WTC11 (cell line): ENCODE measurements at regions not wholly inside any gene's neighbourhood (a gene's known extent, or its start where the extent isn't known, plus 50 kb on each side); places are given as distances from the start of the nearest gene placed in this dataset.

Experiments used
- ATAC-seq: fragments of 200-7000 bp; cut with Tn5 transposase; 2 replicates; pipeline ENCODE4 v1.10.0; 2021; ENCODE audit warnings: mild to moderate bottlenecking, moderate library complexity
- CTCF ChIA-PET: fragments of 300-600 bp; sonication (Branson Sonifier 250); formaldehyde crosslinking; loops from one replicate; lab custom pipeline; 2021; ENCODE audit warnings: antibody characterized with exemption; lab: Charles Lee
- POLR2A ChIA-PET: fragments of 350-600 bp; sonication (Branson Sonifier 250); formaldehyde crosslinking; loops from one replicate; lab custom pipeline; 2021; ENCODE audit warnings: antibody characterized with exemption; lab: Charles Lee
- DNase-seq: peaks from one replicate; pipeline ENCODE4 v3.0.0; 2021; ENCODE audit warnings: low spot score
- H3K27ac Mint-ChIP-seq: 2 replicates; pipeline ENCODE4 v1.8.0; 2021; ENCODE audit warnings: mixed read lengths
- H3K27me3 Mint-ChIP-seq: 2 replicates; pipeline ENCODE4 v1.8.0; 2021; ENCODE audit warnings: low read depth, mild to moderate bottlenecking, moderate library complexity, mixed read lengths
- H3K36me3 Mint-ChIP-seq: 2 replicates; pipeline ENCODE4 v1.8.0; 2021; ENCODE audit warnings: mixed read lengths
- H3K4me1 Mint-ChIP-seq: 2 replicates; pipeline ENCODE4 v1.8.0; 2022; ENCODE audit warnings: mixed read lengths
- H3K4me3 Mint-ChIP-seq: 2 replicates; pipeline ENCODE4 v1.8.0; 2021; ENCODE audit warnings: mild to moderate bottlenecking, moderate library complexity, mixed read lengths
- H3K9me3 Mint-ChIP-seq: 2 replicates; pipeline ENCODE4 v1.8.0; 2021; ENCODE audit warnings: mixed read lengths
- E2F5 ChIP-seq: sonication (generic); formaldehyde crosslinking; IDR thresholded peaks from 2 replicates; pipeline ENCODE4 v1.8.1; 2022; ENCODE audit warnings: mild to moderate bottlenecking, moderate library complexity, missing genetic modification reagents
- EMX1 ChIP-seq: fragments of 250-450 bp; sonication (Bioruptor Pico); IDR thresholded peaks from 2 replicates; pipeline ENCODE4 v1.8.0; 2021; ENCODE audit warnings: mild to moderate bottlenecking
- FOXP1 ChIP-seq: sonication (generic); formaldehyde crosslinking; IDR thresholded peaks from 2 replicates; pipeline ENCODE4 v1.8.0; 2022; ENCODE audit warnings: missing genetic modification reagents, mild to moderate bottlenecking, moderate library complexity, borderline replicate concordance
- GABPB1 ChIP-seq: sonication (generic); formaldehyde crosslinking; IDR thresholded peaks from 2 replicates; pipeline ENCODE4 v1.8.1; 2023; ENCODE audit warnings: mild to moderate bottlenecking, missing genetic modification reagents
- GTF2I ChIP-seq: fragments of 250-450 bp; sonication (Bioruptor Pico); conservative IDR thresholded peaks from 2 replicates; pipeline ENCODE4 v1.4.0; 2021; ENCODE audit warnings: mild to moderate bottlenecking
- IRF2 ChIP-seq: sonication (generic); formaldehyde crosslinking; IDR thresholded peaks from 2 replicates; pipeline ENCODE4 v1.8.0; 2022; ENCODE audit warnings: low read depth, missing genetic modification reagents, borderline replicate concordance
- NFATC4 ChIP-seq: fragments of 250-450 bp; sonication (Bioruptor Pico); IDR thresholded peaks from 2 replicates; pipeline ENCODE4 v1.9.0; 2021; ENCODE audit warnings: mild to moderate bottlenecking
- NFE2L1 ChIP-seq: sonication (generic); formaldehyde crosslinking; IDR thresholded peaks from 2 replicates; pipeline ENCODE4 v1.8.1; 2023; ENCODE audit warnings: missing genetic modification reagents
- PRRX2 ChIP-seq: fragments of 250-450 bp; sonication (Bioruptor Pico); IDR thresholded peaks from 2 replicates; pipeline ENCODE4 v1.8.0; 2021; ENCODE audit warnings: mild to moderate bottlenecking
- RORB ChIP-seq: fragments of 250-450 bp; sonication (Bioruptor Pico); IDR thresholded peaks from 2 replicates; pipeline ENCODE4 v1.9.0; 2021; ENCODE audit warnings: mild to moderate bottlenecking
- SOX15 ChIP-seq: fragments of 250-450 bp; sonication (Bioruptor Pico); IDR thresholded peaks from 2 replicates; pipeline ENCODE4 v1.9.0; 2021; ENCODE audit warnings: mild to moderate bottlenecking
- TEAD1 ChIP-seq: sonication (generic); formaldehyde crosslinking; IDR thresholded peaks from 2 replicates; pipeline ENCODE4 v1.8.0; 2022; ENCODE audit warnings: mild to moderate bottlenecking, missing genetic modification reagents
- TEAD4 ChIP-seq: sonication (generic); formaldehyde crosslinking; IDR thresholded peaks from 2 replicates; pipeline ENCODE4 v1.8.0; 2022; ENCODE audit warnings: mild to moderate bottlenecking, missing genetic modification reagents
- ZNF121 ChIP-seq: sonication (generic); formaldehyde crosslinking; IDR thresholded peaks from 2 replicates; pipeline ENCODE4 v1.8.0; 2023; ENCODE audit warnings: missing genetic modification reagents
- ZNF263 ChIP-seq: sonication (generic); formaldehyde crosslinking; IDR thresholded peaks from 2 replicates; pipeline ENCODE4 v1.8.1; 2022; ENCODE audit warnings: low read depth, mild to moderate bottlenecking, moderate library complexity, missing genetic modification reagents
- ZNF416 ChIP-seq: fragments of 250-450 bp; sonication (Bioruptor Pico); IDR thresholded peaks from 2 replicates; pipeline ENCODE4 v1.9.0; 2021; ENCODE audit warnings: mild to moderate bottlenecking, inconsistent platforms
- ZNF423 ChIP-seq: fragments of 250-450 bp; sonication (Bioruptor Pico); IDR thresholded peaks from 2 replicates; pipeline ENCODE4 v2.1.2; 2022; ENCODE audit warnings: mild to moderate bottlenecking, moderate library complexity
- ZNF425 ChIP-seq: fragments of 250-450 bp; sonication (Bioruptor Pico); conservative IDR thresholded peaks from 2 replicates; pipeline ENCODE4 v1.9.0; 2021; ENCODE audit warnings: mild to moderate bottlenecking
- TF ChIP-seq, protein P1 (sequence below): sonication (generic); formaldehyde crosslinking; IDR thresholded peaks from 2 replicates; pipeline ENCODE4 v1.8.1; 2023; ENCODE audit warnings: mild to moderate bottlenecking, missing genetic modification reagents, borderline replicate concordance
- TF ChIP-seq, protein P2 (sequence below): fragments of 250-450 bp; sonication (Bioruptor Pico); IDR thresholded peaks from 2 replicates; pipeline ENCODE4 v2.1.2; 2022; ENCODE audit warnings: mild to moderate bottlenecking, moderate library complexity
- TF ChIP-seq, protein P3 (sequence below): sonication (generic); formaldehyde crosslinking; IDR thresholded peaks from 2 replicates; pipeline ENCODE4 v1.8.1; 2023; ENCODE audit warnings: mild to moderate bottlenecking, missing genetic modification reagents
- TF ChIP-seq, protein P4 (sequence below): sonication (generic); formaldehyde crosslinking; conservative IDR thresholded peaks from 2 replicates; pipeline ENCODE4 v1.8.1; 2022; ENCODE audit warnings: mild to moderate bottlenecking, missing genetic modification reagents

- TF ChIP-seq, protein P1, sequence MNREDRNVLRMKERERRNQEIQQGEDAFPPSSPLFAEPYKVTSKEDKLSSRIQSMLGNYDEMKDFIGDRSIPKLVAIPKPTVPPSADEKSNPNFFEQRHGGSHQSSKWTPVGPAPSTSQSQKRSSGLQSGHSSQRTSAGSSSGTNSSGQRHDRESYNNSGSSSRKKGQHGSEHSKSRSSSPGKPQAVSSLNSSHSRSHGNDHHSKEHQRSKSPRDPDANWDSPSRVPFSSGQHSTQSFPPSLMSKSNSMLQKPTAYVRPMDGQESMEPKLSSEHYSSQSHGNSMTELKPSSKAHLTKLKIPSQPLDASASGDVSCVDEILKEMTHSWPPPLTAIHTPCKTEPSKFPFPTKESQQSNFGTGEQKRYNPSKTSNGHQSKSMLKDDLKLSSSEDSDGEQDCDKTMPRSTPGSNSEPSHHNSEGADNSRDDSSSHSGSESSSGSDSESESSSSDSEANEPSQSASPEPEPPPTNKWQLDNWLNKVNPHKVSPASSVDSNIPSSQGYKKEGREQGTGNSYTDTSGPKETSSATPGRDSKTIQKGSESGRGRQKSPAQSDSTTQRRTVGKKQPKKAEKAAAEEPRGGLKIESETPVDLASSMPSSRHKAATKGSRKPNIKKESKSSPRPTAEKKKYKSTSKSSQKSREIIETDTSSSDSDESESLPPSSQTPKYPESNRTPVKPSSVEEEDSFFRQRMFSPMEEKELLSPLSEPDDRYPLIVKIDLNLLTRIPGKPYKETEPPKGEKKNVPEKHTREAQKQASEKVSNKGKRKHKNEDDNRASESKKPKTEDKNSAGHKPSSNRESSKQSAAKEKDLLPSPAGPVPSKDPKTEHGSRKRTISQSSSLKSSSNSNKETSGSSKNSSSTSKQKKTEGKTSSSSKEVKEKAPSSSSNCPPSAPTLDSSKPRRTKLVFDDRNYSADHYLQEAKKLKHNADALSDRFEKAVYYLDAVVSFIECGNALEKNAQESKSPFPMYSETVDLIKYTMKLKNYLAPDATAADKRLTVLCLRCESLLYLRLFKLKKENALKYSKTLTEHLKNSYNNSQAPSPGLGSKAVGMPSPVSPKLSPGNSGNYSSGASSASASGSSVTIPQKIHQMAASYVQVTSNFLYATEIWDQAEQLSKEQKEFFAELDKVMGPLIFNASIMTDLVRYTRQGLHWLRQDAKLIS (CRISPR knock-in tag), result no peak
- no peak for TF ChIP-seq TEAD4 (CRISPR knock-in tag)
Observed at GRCh38 chr10:104577861-104578521, 63.1 kb upstream of the SORCS3 start (continued).

GRCh38 chr10:104578671-104579070 is 62.4 kb upstream of the SORCS3 start:
- Mint-ChIP-seq H3K9me3 (peaks cover 7% of the 10 kb centered on the region), H3K36me3 (no peaks in the 10 kb centered on the region), H3K27me3 (no peaks in the 10 kb centered on the region; the same call in 1 of the 2 replicates), H3K4me1 (peaks cover 6% of the 10 kb centered on the region), H3K4me3 (no peak overlapping the region), H3K27ac (no peak overlapping the region)
- ChIA-PET POLR2A (no interaction called here), CTCF (interaction anchor here (0.6 to 4.2 kb wide), 11 partner anchors 11 to 1115 kb away, joined by 3 to 21 read pairs (median 4); partner anchors contain the start of gene CFAP58)
- ATAC-seq (no peak), DNase-seq (no peak)
- no peak for TF ChIP-seq ZNF263 (CRISPR knock-in tag)
- TF ChIP-seq, protein P2, sequence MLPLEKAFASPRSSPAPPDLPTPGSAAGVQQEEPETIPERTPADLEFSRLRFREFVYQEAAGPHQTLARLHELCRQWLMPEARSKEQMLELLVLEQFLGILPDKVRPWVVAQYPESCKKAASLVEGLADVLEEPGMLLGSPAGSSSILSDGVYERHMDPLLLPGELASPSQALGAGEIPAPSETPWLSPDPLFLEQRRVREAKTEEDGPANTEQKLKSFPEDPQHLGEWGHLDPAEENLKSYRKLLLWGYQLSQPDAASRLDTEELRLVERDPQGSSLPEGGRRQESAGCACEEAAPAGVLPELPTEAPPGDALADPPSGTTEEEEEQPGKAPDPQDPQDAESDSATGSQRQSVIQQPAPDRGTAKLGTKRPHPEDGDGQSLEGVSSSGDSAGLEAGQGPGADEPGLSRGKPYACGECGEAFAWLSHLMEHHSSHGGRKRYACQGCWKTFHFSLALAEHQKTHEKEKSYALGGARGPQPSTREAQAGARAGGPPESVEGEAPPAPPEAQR (CRISPR knock-in tag), result no peak
- TF ChIP-seq GABPB1 (CRISPR knock-in tag), result no peak
- TF ChIP-seq ZNF121 (CRISPR knock-in tag), result no peak
- no peak for TF ChIP-seq PRRX2
- no peak for TF ChIP-seq ZNF416 (CRISPR knock-in tag)
- no peak for TF ChIP-seq SOX15 (CRISPR knock-in tag)
- no peak for TF ChIP-seq TEAD1 (CRISPR knock-in tag)
- no peak for TF ChIP-seq NFE2L1 (CRISPR knock-in tag)
- TF ChIP-seq, protein P3, sequence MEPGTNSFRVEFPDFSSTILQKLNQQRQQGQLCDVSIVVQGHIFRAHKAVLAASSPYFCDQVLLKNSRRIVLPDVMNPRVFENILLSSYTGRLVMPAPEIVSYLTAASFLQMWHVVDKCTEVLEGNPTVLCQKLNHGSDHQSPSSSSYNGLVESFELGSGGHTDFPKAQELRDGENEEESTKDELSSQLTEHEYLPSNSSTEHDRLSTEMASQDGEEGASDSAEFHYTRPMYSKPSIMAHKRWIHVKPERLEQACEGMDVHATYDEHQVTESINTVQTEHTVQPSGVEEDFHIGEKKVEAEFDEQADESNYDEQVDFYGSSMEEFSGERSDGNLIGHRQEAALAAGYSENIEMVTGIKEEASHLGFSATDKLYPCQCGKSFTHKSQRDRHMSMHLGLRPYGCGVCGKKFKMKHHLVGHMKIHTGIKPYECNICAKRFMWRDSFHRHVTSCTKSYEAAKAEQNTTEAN (CRISPR knock-in tag), result no peak

DNA sequence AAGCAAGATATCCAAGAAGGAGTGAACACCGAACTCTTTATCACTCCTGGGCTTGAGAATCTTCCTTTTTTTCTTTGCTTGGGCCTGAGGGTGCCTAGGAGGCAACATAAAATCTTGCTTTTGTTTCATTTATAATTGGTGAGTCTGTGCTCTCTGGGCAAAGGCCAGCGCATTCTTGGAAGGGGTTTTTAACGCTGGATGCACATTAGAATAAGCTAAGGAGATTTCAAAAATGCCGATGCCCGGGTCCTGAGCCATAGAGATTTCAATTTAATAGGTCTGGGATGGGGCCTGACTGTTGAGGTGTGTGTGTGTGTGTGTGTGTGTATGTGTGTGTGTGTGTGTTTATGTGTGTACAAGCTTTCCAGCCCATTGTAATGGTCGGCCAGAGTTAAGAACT is 62.0 kb upstream of the SORCS3 start:
- no peak for TF ChIP-seq IRF2 (CRISPR knock-in tag)
- TF ChIP-seq FOXP1 (CRISPR knock-in tag), result no peak
- TF ChIP-seq NFATC4, result no peak
- ChIA-PET POLR2A (no interaction called here), CTCF (interaction anchor here (0.7 to 4.2 kb wide), 5 partner anchors 11 to 287 kb away, joined by 3 to 21 read pairs (median 3); partner anchors contain the start of gene CFAP58)
- Mint-ChIP-seq H3K36me3 (no peaks in the 10 kb centered on the region), H3K4me1 (peaks cover 6% of the 10 kb centered on the region), H3K27ac (no peak overlapping the region), H3K4me3 (no peak overlapping the region), H3K9me3 (peaks cover 12% of the 10 kb centered on the region), H3K27me3 (no peaks in the 10 kb centered on the region; the same call in 1 of the 2 replicates)
- ATAC-seq, result no peak
- no peak for DNase-seq

DNA sequence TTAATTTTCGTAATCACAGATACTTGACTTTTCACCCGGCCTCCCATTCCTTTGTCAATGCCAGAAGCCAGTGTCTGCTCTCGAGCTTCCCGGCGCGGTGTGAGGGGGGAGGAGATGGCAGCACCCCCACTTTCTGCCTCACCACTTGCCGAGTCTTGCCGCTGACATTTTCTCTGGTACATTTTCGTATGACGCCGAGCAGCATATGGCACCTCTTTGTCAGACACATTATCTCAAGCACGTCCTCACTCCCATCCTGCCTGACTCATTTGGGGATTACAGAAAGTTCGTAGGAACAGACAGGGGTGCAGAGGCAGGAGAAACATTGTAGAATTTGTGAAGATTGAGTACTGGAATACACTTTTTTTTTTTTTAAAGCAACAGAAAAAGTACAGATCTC is 60.8 kb upstream of the SORCS3 start:
- peaks cover 6% of the 10 kb centered on the region for H3K4me1 Mint-ChIP-seq
- TF ChIP-seq ZNF425 (CRISPR knock-in tag) (no peak), GTF2I (CRISPR knock-in tag) (no peak), ZNF423 (CRISPR knock-in tag) (no peak), E2F5 (no peak), ZNF263 (CRISPR knock-in tag) (no peak), EMX1 (CRISPR knock-in tag) (no peak), ZNF416 (CRISPR knock-in tag) (no peak), RORB (CRISPR knock-in tag) (no peak)
- TF ChIP-seq, protein P4, sequence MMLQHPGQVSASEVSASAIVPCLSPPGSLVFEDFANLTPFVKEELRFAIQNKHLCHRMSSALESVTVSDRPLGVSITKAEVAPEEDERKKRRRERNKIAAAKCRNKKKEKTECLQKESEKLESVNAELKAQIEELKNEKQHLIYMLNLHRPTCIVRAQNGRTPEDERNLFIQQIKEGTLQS (CRISPR knock-in tag), result no peak

More for the DNA sequence above, 60.8 kb upstream of the SORCS3 start:
- ChIA-PET POLR2A (no interaction called here), CTCF (interaction anchor here (0.5 to 4.7 kb wide), 12 partner anchors 9 to 227 kb away, joined by 3 to 40 read pairs (median 4); partner anchors contain the start of gene CFAP58)
- Mint-ChIP-seq H3K36me3 (no peaks in the 10 kb centered on the region), H3K27me3 (no peaks in the 10 kb centered on the region; the same call in 1 of the 2 replicates), H3K9me3 (peaks cover 14% of the 10 kb centered on the region), H3K27ac (no peak overlapping the region), H3K4me3 (no peak overlapping the region)
- ATAC-seq (no peak), DNase-seq (no peak)
